ENCODE measurements at regions not wholly inside any gene's neighbourhood (a gene's known extent, or its start where the extent isn't known, plus 50 kb on each side); places are given as distances from the start of the nearest gene placed in this dataset.

- TF ChIP-seq POLR2AphosphoS5 (IDR thresholded peaks at IDR 0.05; ENCODE audit: low read depth, low read length) (no peak), TAF1 (IDR thresholded peaks at IDR 0.05; ENCODE audit: low read depth, low read length) (no peak)
These were observed 53.1 kb upstream of the SHISAL1 start for GRCh38 chr22:44365832-44366231.
